Stimulated activated CD8-positive, alpha-beta memory T cell treated with anti-CD3 and anti-CD28 coated beads, Interleukin-7, amount 100 ng/mL, for 4 hours (primary cell): ENCODE measurements at regions not wholly inside any gene's neighbourhood (a gene's known extent, or its start where the extent isn't known, plus 50 kb on each side); places are given as distances from the start of the nearest gene placed in this dataset.

ENCODE experiments used
- DNase-seq, 2 donors: peaks; one replicate each; pipeline ENCODE4 v3.0.0-alpha.2; 2020; ENCODE audit warnings: low read depth in 2 of 2

DNA sequence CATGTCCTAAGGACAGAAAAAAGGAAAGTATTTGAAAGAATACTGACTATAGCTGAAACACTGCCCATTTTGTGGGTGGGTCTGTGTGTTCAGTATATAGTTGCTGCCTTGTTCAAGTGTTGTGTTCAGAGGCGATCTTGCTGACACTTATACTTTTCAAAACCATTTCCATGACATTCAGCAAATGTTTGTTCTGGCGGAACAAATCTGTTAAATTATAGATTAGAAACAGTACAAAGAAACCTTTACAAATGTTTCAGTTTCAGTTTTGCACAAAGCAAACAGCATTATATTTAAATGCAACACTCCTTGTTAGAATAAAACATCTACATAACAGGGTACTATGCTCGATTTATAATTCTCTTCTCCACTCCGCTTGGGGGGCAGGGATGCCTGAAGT, 2276.3 kb downstream of the MAT2B start:
- no peak for DNase-seq

DNA sequence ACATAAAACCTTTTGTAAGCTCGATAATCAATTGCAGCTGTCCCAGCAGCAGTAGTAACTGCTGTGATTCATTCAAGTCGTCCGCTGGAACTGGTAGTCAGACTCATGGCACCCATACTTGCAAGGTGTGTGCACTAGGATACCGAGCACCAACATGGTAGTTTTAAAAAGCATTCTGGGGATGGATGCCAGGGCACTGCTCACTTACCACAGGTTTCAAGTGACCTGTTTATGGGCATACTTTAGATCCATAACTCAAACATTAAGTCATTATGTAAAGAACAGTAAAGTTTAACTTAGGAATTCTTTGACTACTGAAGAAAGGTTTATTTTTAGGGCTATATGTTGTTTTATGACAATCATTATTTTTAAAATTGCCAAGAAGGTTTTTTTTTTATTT, 2277.6 kb downstream of the MAT2B start:
- DNase-seq = no peak

DNA sequence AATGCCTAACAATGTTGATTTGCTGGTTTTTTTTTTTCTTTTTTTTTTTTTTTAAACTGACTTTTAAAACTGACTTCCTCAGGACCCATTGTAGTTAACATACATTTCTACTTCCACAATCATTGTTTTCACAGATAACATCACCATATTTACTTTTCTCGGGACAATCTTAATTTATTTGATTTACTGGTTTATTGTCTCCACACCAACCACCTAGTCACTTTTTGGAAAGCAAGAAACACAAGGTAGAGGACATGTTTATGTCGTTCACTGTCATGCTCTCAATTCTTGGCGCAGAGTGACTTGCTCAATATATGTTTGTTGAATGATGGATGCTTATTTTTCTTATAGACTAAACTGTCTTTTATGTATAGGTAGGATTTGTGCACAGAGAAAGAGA, 2280.7 kb downstream of the MAT2B start:
- no peak for DNase-seq

DNA sequence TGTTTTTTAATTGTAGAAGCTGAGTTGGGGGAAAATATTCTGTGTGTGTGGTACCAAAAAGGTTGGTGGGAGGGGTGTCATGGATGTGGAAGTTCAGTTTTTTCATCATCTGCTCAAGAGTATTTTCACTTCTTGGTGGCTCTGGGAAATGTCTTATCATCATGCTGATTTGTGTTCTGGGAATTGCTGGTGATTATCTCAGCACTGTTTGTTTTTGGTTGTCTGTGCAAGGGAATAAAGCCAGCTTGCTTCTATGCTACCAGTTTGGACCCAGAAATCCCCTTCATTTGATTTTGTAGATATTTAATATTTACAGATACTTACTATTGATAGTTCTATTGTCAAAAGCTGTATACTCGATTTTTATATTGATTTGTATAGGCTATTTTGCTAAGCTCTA, 2289.7 kb downstream of the MAT2B start:
- DNase-seq = no peak

DNA sequence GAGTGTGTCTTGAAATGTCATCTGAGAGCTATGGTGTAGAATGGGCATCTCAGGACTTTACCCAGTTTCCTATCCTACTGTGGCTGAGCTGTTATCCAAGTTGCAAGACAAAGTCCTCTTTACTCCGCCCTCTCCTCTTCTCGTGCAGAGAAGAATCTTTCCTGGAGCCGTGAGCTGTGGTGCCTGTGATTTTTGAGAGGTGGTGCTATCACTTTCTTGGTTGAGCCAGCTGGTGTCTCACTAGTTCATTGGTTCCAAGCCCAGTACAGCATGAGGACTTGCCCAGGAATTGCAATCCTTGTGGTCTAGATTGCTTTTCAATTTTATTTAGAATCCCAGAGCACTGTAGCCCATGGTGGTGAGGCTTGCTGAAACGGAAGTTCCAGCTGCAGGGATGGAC, 2300.3 kb downstream of the MAT2B start:
- no peak for DNase-seq

DNA sequence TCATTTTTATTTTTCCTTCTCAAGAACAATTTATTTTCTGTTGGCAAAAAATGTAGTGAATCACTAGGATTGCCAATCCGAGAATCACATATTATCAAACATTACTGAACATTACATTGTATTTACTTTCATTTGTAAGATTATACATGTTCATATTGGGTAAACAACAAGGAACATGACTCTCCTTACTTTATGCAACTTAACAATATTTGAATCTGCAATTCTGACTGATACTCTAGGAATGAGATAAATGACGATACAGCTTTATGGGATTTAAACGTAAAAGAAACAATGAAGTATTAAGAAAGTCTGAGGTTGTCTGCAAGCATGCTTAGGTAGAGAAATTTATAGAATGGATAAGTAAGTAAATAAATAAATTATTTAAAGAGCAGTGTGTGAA, 2302.9 kb downstream of the MAT2B start:
- DNase-seq = no peak

DNA sequence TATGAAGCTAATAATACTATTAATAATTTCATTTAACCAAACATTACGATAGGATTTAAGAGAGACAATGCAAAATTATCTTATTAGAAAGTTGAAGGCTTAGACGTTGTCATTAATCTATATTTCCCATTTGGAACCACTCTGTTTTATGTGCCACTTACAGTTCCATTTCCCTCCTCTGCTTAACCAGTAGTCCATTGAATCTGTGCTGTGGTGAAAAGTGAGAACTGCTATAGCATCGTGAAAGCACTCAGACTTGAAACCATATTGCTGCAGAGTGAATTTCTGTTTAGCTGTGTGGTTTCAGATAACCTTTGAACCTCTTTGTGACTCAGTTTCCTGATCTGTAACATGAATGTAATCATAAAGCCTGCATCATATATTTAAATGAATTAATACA, 2304.5 kb downstream of the MAT2B start:
- DNase-seq = no peak

DNA sequence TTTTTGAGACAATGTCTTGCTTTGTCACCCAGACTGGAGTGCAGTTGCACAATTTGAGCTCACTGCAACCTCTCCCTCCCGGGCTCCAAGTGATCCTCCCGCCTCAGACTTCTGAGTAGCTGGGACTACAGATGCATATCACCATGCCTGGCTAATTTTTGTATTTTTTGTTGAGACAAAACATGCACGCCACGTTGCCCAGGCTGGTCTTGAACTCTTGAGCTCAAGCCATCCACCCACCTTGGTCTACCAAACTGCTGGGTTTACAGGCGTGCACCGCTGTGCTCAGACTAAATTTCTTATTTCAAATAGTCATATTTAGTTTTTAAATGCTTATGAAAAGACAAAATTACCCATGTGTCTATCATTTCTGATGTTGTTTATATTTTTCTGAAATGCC, 2324.1 kb downstream of the MAT2B start:
- DNase-seq = no peak

DNA sequence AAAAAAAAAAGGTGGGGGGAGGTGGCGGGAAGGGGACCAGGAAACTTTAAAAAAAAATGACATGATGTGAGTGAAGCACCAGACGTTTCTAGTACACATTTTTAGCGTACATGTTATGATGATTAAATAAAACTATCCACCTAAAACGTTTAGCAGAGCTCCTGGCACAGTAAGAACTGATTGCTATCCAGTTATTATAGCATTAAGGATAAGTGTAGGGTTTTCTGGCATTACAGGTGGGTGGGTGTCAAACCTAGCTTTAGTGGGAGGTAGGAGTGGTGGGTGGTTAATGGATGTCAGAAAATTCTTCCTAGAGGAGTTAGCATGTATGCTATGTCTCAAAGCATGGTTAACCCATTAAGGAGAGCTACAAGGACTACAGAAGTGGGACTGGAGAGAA, 2329.5 kb downstream of the MAT2B start:
- DNase-seq = no peak

DNA sequence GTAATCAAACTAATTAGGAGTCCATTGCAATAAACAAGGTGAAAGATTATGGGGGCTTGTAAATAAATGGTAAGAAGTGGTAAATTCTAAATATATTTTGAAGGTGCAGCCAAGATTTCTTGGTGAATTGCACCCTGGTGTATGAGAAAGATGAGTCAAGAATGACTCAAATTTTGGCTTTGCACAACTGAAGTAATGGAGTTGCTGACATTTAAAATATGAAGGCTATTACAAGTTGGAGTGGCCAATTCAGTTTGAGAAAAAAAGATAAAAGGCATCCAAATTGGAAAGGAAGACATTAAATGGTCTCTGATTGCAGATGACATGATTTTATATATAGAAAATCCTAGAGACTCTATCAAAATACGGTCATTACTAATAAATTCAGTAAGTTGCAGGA, 2330.6 kb downstream of the MAT2B start:
- DNase-seq = no peak

DNA sequence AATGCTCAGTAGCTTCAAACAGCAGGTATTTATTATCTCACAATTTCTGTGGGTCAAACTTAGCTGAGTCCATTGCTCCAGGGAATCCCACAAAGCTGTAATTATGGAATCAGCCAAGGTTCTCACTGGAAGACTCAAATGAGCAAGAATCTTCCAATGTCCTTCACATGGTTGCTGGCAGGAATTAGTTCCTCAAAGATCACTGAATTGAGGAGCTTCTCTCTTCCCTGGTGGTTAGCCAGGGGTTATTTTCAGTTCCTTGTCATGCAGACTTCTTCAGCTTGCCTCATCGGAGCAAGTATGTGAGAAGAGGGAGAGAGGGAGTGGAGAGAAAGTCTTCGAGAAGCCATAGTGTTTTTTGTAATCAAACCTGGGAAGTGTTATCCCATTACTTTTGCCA, 2331.9 kb downstream of the MAT2B start:
- DNase-seq = no peak

DNA sequence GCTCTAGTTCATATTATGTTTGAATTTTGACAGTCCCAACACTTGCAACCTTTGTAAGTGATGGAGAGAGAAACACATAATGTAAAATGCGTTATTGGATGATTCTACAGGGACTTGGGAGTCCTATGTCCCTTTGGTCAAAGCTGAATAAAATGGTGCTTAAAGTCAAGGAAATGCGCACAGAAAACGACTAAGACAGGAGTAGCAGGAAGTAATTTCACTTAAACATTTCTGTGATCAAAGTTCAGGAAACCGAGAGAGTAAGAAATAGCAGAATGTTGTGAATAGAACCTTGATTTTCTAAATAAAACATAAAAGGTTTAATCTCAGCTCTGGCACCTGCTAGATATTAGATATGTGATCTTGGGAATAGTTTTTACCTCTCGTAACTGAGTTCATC, 2339.2 kb downstream of the MAT2B start:
- DNase-seq = no peak

DNA sequence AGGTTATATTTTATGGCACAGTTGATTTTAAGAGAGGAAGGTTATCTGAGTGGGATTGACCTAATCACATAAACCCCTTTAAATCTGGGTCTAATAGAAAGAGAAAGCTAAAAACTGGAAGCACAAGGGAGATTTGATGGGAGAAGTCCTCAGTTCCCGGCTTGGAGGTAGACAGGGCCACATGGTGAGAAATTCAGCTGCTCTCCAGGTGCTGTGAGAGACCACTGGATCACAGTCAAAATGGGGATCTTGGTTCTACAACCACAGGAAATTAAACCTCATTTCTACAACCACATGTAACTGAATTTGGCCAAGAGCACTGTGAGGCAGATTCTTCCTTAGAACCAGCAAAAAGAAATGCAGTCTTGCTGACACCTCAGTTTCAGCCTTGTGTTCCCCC, 2352.7 kb downstream of the MAT2B start:
- DNase-seq = no peak

DNA sequence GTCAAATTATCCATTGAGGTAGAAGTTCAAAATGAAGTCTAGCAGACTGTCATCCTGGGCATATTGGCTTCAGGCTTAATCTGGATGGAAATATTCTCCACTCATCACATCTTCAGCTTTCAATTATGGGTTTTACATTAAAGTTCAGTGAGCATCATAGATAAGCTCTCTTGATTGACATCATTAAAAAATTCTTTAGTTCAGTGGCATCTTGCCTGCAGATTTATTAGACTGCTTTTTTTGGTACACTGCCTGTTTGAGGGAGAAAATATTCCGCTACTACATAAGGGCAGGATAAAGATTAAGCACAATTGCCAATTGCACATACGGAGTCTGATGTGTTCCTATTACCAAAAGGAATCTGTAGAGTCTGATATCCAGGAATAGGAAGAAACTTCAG, 2353.8 kb downstream of the MAT2B start:
- no peak for DNase-seq

DNA sequence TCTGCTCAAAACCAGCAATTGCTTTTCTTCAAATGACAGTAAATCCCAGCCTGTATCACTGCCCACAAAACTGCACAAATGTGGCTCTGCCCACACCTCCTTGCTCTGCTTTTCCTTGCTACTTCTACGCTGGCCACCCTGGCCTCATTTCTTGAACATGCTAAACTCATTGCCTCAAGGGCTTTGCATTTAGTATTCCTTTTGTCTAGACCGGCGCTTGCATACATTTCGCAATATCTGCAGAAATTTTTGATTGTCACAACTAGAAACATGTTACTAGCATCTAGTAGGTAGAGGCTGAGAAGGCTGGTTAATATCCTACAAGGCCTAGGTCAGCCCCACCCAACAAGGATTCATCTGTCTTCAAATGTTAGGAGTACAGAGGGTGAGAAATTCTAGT, 2357.8 kb downstream of the MAT2B start:
- no peak for DNase-seq

DNA sequence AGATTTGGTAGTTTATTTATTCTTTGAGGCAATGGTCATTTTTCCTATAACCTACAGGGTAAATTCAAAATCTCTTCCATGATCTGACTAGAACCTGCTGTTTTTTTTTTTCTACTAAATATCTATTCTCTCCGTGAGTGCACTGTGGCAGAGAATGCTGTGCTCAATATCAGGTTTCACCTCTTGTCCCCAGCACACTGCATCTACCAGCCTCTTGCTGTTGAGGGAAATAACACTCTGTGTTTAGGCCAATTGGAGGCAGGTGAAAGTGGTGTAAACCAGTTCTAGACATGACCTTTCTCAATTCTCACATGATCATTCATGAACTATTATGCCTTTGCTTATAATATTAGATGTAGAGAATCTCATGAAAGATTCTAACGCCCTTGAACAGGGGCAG, 2365.9 kb downstream of the MAT2B start:
- no peak for DNase-seq

DNA sequence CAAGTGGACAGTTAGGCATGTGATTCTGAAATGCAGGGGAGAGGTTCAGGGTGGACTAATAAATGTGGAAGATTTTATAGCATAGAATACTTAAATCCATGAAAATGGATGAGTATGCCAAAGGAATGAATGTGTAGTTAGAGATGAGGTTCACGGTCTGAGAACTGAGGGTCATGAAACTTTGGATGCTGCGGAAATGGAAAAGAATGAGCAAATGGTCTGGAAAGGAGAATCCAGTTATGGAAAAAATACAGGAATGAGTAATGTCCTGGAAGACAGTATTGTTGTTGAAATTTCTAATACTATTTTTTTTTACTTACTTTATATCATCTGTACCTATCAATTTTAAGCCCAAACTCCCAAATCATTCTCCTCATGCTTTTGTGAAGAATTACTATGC, 2369.4 kb downstream of the MAT2B start:
- DNase-seq = no peak

DNA sequence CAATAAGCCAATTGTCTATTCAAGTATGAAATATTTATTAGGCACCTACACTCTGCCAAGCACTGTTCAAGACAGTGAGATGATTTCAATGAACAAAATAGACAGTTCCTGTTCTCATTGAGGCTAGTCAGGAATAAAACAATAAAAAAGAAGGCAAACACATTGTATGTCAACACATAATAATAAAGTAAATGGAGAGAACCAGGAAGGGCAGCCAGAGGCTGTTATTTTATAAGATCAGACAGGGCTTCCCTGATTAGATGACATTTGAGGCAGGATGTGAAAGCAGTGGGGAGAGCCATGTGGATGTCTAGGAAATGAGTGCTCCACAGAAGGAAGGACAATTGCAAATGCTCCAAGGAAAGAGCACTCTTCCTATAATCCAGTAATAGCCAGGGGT, 2371.1 kb downstream of the MAT2B start:
- no peak for DNase-seq

DNA sequence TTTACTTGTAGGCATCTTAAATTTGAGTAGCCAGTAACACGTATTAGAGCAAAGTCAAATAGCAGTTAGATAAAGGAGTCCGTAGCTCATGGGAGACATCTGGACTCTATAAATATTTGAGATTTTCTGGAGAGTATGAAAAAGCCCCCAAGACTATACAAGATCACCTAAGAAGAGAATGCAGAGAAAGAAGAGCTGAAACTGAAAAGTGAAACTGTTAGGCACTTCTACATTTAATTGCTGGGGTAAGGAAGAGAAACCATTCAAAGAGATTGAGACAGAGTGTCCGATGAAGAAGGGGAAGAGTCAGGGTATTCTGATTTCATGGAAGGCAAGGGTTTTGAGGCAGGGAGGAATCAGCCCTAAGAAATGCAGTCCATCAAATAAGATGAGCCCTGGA, 2372.1 kb downstream of the MAT2B start:
- DNase-seq = no peak

DNA sequence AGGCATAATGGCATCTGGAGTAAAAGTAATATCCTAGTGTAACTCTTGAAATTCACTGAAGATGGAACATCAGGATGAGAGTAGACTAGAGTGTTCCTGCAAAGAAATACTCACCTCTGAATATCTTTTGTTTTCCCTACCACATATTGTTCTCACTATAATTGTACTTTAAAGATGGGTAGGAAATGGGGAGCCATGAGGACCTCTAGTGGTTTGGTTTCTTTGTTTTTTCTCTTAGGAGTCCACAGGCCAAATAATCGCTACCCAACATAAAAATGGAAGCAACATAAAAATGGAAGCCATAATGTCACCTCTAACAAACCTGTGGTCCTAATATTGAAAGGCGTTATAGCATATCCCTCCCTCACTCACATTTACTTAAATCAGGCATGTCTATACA, 2375.8 kb downstream of the MAT2B start:
- DNase-seq = no peak

DNA sequence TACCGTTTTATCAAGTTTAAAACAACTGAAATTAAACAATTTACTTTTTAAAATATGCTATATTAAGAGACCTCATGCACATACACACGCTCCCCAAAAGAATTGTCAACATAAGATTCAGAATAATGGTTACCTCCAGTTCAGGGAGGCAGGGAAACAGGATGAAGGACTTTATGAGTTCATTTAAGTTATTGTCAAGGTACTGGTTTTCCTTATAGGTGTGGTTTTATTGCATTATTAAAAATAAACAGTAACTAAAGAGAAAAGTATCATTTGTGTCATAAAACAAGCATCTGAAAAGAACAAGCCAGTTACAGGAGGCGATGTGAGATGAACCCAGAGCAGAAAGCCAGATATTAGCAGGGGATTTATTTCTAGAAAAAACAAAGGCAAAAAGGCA, 2376.7 kb downstream of the MAT2B start:
- no peak for DNase-seq

DNA sequence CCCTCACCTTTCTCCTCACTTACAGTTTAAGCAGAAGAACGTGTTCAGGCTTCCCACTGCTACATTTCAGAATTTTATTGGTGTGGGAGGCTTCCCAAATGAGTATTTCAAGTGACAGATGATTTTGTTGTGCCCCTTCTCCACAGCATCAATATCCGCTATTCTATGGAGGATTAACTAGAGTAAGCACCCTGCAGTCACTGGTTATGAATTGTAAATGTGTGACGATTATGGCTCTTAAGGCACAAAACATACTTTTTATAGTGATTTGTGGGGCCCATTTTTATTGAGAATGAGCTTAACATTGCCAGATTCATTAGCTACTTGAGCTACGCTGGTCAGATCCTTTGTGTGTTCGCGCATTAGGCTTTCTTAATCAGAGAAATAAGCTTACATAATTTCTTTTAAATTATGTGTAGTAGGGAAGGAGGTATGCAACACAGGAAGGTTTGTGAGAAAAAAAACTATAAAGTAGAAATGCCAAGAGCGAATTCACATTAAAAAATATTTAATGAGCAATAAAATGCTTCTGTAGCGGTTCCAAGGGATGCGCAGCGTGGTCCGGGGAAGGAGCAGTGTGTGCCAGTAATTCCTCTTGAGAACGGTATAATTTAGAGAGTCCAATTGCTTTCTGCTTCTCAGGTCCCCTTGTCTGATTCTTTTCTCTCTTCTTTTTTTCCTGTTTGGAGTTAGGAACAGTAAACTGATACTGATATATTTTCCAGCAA, 2380.4 kb downstream of the MAT2B start:
- DNase-seq = no peak

DNA sequence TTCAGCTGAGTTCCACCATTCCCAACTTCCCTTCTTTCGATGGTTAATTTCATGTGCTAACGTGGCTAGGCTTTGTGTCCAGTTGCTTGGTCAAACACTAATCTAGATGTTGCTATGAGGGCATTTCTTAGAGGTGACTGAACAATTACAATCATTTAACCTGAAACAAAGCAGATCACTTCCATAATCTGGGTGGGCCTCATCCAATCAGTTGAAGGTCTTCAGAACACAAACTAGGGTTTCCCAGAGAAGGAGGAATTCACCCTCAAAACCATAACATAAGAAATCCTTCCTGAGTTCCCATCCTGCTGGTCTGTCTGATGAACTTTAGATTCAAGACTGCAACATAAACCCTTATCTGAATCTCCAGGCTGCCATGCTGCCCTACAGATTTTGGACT, 2381.7 kb downstream of the MAT2B start:
- DNase-seq = no peak

DNA sequence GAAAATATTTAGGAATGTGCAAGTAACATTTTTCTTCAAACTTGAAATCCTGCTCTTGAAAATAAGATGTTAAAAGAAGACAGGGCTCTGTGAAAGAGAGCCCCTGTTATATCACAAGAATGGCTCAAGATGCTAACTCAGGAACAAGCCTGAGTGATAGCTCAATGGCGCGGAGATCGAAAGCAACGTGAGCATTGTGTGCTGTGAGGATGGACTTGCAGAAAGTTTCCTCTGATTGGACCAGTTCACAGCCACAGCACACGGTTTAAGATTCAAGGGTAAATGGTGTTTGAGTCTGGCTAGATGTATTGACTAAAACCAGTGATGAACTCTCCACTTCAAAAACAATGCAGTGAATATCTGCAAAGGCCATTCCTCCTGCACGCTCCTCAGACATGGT, 2387.0 kb downstream of the MAT2B start:
- no peak for DNase-seq

DNA sequence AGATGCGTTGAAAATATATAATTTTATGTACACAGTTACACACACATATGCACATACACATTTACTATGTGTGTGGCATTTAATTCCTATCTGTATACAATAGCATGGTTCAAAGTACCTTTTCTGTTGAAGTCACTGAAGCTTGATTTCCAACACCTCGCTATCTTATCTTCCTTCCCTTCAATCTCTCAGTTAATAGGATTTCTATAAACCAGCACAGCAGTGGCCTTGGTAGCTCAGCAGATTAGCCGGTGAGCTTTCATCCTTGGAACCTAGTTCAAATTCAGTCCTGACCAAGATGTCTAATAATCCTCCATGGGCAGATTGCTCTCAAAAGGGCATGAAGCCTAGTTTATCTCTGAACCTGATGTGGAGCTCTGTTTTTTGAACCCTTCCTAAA, 2389.5 kb downstream of the MAT2B start:
- DNase-seq = no peak
